PC-9 (cell line): ENCODE measurements at regions not wholly inside any gene's neighbourhood (a gene's known extent, or its start where the extent isn't known, plus 50 kb on each side); places are given as distances from the start of the nearest gene placed in this dataset.

Source experiments
- EZH2 ChIP-seq: fragments of 200-600 bp; sonication (generic); IDR thresholded peaks from 2 replicates; pipeline ENCODE4 v1.8.0; 2017; ENCODE audit warnings: antibody characterized with exemption, low read depth
- TF ChIP-seq, protein P1 (sequence below): fragments of 200-600 bp; sonication (generic); conservative IDR thresholded peaks from 2 replicates; pipeline ENCODE4 v1.6.1; 2017; ENCODE audit warnings: mixed run types, antibody characterized with exemption, mild to moderate bottlenecking, moderate library complexity

DNA sequence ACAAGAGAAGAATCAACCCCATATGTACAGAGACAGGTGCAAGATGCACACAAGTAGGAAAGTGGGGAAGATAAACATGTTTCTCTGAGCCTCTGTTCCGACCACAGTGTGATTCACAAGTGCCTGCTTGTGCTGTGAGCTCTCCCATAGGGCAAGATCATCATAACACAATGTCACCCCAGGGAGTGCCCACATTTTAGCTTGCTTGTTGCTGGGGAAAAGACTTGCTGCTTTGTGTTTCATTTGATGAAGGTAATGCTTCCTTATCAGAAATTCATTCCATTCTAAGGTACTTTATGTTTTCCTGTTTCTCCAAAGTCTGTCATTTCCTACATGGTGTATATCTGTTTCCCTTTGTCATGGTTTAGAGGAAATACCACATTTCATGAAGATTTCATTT, 304.5 kb upstream of the DIPK2B start:
- TF ChIP-seq, protein P1, sequence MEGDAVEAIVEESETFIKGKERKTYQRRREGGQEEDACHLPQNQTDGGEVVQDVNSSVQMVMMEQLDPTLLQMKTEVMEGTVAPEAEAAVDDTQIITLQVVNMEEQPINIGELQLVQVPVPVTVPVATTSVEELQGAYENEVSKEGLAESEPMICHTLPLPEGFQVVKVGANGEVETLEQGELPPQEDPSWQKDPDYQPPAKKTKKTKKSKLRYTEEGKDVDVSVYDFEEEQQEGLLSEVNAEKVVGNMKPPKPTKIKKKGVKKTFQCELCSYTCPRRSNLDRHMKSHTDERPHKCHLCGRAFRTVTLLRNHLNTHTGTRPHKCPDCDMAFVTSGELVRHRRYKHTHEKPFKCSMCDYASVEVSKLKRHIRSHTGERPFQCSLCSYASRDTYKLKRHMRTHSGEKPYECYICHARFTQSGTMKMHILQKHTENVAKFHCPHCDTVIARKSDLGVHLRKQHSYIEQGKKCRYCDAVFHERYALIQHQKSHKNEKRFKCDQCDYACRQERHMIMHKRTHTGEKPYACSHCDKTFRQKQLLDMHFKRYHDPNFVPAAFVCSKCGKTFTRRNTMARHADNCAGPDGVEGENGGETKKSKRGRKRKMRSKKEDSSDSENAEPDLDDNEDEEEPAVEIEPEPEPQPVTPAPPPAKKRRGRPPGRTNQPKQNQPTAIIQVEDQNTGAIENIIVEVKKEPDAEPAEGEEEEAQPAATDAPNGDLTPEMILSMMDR = no peak
- no peak for TF ChIP-seq EZH2
